ENCODE measurements at regions not wholly inside any gene's neighbourhood (a gene's known extent, or its start where the extent isn't known, plus 50 kb on each side); places are given as distances from the start of the nearest gene placed in this dataset.

DNA sequence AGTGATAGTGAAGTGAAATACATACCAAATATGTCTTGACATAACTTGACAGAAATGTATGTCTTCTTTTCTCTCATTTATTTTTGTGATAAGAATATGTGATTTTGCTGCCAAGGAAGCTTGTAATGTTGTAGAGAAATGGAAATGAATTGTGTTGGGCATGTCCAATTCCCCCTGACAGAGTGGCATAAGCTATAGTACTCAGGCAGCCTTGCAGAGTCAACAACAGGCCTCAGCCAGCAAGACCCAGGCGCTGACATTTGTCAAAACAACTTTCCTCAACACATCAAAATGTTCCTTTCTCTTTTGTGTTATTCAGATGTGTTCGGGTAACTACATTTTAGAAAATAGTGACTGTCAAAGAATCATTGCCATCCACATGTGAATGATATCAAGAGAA, 538.1 kb upstream of the ATP11B start:
- CTCF ChIA-PET, result interaction anchor here (0.5 kb wide), 1 partner anchor 318 kb away, joined by 3 read pairs; no protein-coding TSS in a partner anchor
- H3K27ac ChIP-seq (ENCODE audit: low read length in 2 of 2), result no peak overlapping the region
- no peak overlapping the region for H2AFZ ChIP-seq (ENCODE audit: insufficient read depth, low read depth, low read length, poor library complexity, severe bottlenecking)
- WGBS (ENCODE audit: insufficient coverage), result no CpG with 5 or more reads among the region's 2 CpGs
- ATAC-seq (ENCODE audit: low read depth) (no peak), DNase-seq (no peak)
- H3K4me3 ChIP-seq (ENCODE audit: control extremely low read depth in 1 of 5, extremely low read depth in 1 of 5, insufficient read depth in 1 of 5, low read depth in 2 of 5, low read length in 4 of 5), result no peak overlapping the region
- TF ChIP-seq, protein P1, sequence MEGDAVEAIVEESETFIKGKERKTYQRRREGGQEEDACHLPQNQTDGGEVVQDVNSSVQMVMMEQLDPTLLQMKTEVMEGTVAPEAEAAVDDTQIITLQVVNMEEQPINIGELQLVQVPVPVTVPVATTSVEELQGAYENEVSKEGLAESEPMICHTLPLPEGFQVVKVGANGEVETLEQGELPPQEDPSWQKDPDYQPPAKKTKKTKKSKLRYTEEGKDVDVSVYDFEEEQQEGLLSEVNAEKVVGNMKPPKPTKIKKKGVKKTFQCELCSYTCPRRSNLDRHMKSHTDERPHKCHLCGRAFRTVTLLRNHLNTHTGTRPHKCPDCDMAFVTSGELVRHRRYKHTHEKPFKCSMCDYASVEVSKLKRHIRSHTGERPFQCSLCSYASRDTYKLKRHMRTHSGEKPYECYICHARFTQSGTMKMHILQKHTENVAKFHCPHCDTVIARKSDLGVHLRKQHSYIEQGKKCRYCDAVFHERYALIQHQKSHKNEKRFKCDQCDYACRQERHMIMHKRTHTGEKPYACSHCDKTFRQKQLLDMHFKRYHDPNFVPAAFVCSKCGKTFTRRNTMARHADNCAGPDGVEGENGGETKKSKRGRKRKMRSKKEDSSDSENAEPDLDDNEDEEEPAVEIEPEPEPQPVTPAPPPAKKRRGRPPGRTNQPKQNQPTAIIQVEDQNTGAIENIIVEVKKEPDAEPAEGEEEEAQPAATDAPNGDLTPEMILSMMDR (IDR thresholded peaks at IDR 0.05), result no peak
- TF ChIP-seq EZH2 (IDR thresholded peaks at IDR 0.05; ENCODE audit: borderline replicate concordance, insufficient read depth, low read depth, low read length, poor library complexity, severe bottlenecking), result no peak
- H3K79me2 ChIP-seq (ENCODE audit: control insufficient read depth, insufficient read depth, low read length), result no peaks in the 10 kb centered on the region
- H3K9me3 ChIP-seq (ENCODE audit: control extremely low read depth in 1 of 3, control insufficient read depth in 2 of 3, insufficient read depth in 1 of 3, low read length in 2 of 3), result no peaks in the 10 kb centered on the region
- POLR2A ChIA-PET, result no interaction called here
- H3K9ac ChIP-seq (ENCODE audit: low read length), result no peak overlapping the region
- intact Hi-C loops (cut with micrococcal nuclease), result no loop called here
- no peaks in the 10 kb centered on the region for H3K9me3 Mint-ChIP-seq (ENCODE audit: insufficient read depth)
- no peaks in the 10 kb centered on the region for H3K27me3 ChIP-seq (replicated peaks in 1 of 4; ENCODE audit: control extremely low read depth in 1 of 4, control insufficient read depth in 3 of 4, insufficient read depth in 4 of 4, low read length in 3 of 4)
- no peak overlapping the region for H3K4me2 ChIP-seq (replicated peaks; ENCODE audit: low read depth, low read length, poor library complexity, severe bottlenecking)
- no peak overlapping the region for H3K4me3 Mint-ChIP-seq
- H3K27ac Mint-ChIP-seq, result no peak overlapping the region
- no peaks in the 10 kb centered on the region for H3K4me1 ChIP-seq (ENCODE audit: control insufficient read depth in 2 of 2, insufficient read depth in 2 of 2, low read length in 2 of 2)
- H4K20me1 ChIP-seq (ENCODE audit: control insufficient read depth, insufficient read depth, low read length, poor library complexity, severe bottlenecking), result no peaks in the 10 kb centered on the region
- no peaks in the 10 kb centered on the region for H3K4me1 Mint-ChIP-seq
- H3K36me3 ChIP-seq (replicated peaks in 1 of 2; ENCODE audit: control extremely low read depth in 1 of 2, control insufficient read depth in 1 of 2, extremely low read depth in 1 of 2, insufficient read depth in 2 of 2, low read length in 1 of 2), result no peaks in the 10 kb centered on the region
- peaks cover 18% of the 10 kb centered on the region for H3K27me3 Mint-ChIP-seq

- DNase-seq (no peak), ATAC-seq (ENCODE audit: low read depth) (no peak)
- TF ChIP-seq, protein P1 (IDR thresholded peaks at IDR 0.05), result no peak
- no peak for TF ChIP-seq EZH2 (IDR thresholded peaks at IDR 0.05; ENCODE audit: borderline replicate concordance, insufficient read depth, low read depth, low read length, poor library complexity, severe bottlenecking)
- peaks cover 19% of the 10 kb centered on the region for H3K27me3 Mint-ChIP-seq
- no peaks in the 10 kb centered on the region for H3K9me3 Mint-ChIP-seq (ENCODE audit: insufficient read depth)
- intact Hi-C loops (cut with micrococcal nuclease), result no loop called here
- Histone ChIP-seq H3K9me3 (ENCODE audit: control extremely low read depth in 1 of 3, control insufficient read depth in 2 of 3, insufficient read depth in 1 of 3, low read length in 2 of 3) (no peaks in the 10 kb centered on the region), H3K27me3 (replicated peaks in 1 of 4; ENCODE audit: control extremely low read depth in 1 of 4, control insufficient read depth in 3 of 4, insufficient read depth in 4 of 4, low read length in 3 of 4) (peaks cover 0 to 3% (median 0%) of the 10 kb centered on the region in 4 experiments), H3K4me2 (replicated peaks; ENCODE audit: low read depth, low read length, poor library complexity, severe bottlenecking) (no peak overlapping the region), H3K79me2 (ENCODE audit: control insufficient read depth, insufficient read depth, low read length) (no peaks in the 10 kb centered on the region), H3K36me3 (replicated peaks in 1 of 2; ENCODE audit: control extremely low read depth in 1 of 2, control insufficient read depth in 1 of 2, extremely low read depth in 1 of 2, insufficient read depth in 2 of 2, low read length in 1 of 2) (no peaks in the 10 kb centered on the region), H2AFZ (ENCODE audit: insufficient read depth, low read depth, low read length, poor library complexity, severe bottlenecking) (no peak overlapping the region), H3K4me1 (ENCODE audit: control insufficient read depth in 2 of 2, insufficient read depth in 2 of 2, low read length in 2 of 2) (no peaks in the 10 kb centered on the region), H4K20me1 (ENCODE audit: control insufficient read depth, insufficient read depth, low read length, poor library complexity, severe bottlenecking) (no peaks in the 10 kb centered on the region), H3K4me3 (ENCODE audit: control extremely low read depth in 1 of 5, extremely low read depth in 1 of 5, insufficient read depth in 1 of 5, low read depth in 2 of 5, low read length in 4 of 5) (no peak overlapping the region), H3K9ac (ENCODE audit: low read length) (no peak overlapping the region), H3K27ac (ENCODE audit: low read length in 2 of 2) (no peak overlapping the region)
- ChIA-PET POLR2A (no interaction called here), CTCF (no interaction called here)
- no CpG with 5 or more reads among the region's 4 CpGs for WGBS (ENCODE audit: insufficient coverage)
- H3K4me1 Mint-ChIP-seq, result no peaks in the 10 kb centered on the region
- no peak overlapping the region for H3K4me3 Mint-ChIP-seq
- H3K27ac Mint-ChIP-seq, result no peak overlapping the region
Measured at GRCh38 chr3:182257361-182257760, 535.9 kb upstream of the ATP11B start.
